Loucy (cell line): ENCODE measurements at regions not wholly inside any gene's neighbourhood (a gene's known extent, or its start where the extent isn't known, plus 50 kb on each side); places are given as distances from the start of the nearest gene placed in this dataset.
A peak's percentile ranks its signal among the peaks of the same experiment; 100 is the strongest.

Experiments used
- H2AFZ ChIP-seq: fragments of 200-600 bp; sonication (generic); 2 replicates; pipeline ENCODE4 v1.6.0; 2016; ENCODE audit warnings: antibody characterized with exemption, mild to moderate bottlenecking, low read length, moderate library complexity
- H3F3A ChIP-seq: fragments of 200-600 bp; 2 replicates; pipeline ENCODE4 v1.6.0; 2016; ENCODE audit warnings: antibody characterized with exemption, low read depth, mild to moderate bottlenecking
- H3K27me3 ChIP-seq: fragments of 200-600 bp; sonication (generic); 2 replicates; pipeline ENCODE4 v1.6.1; 2014; ENCODE audit warnings: low read length, mild to moderate bottlenecking; ENCODE audit not compliant: insufficient read depth, poor library complexity, severe bottlenecking
- H3K36me3 ChIP-seq: fragments of 200-600 bp; sonication (generic); 2 replicates; pipeline ENCODE4 v1.6.1; 2016; ENCODE audit warnings: low read length; ENCODE audit not compliant: insufficient read depth
- H3K4me1 ChIP-seq: fragments of 200-600 bp; sonication (generic); 2 replicates; pipeline ENCODE4 v1.5.1; 2014; ENCODE audit warnings: low read length, mild to moderate bottlenecking; ENCODE audit not compliant: insufficient read depth, poor library complexity, severe bottlenecking
- H3K4me2 ChIP-seq: fragments of 200-600 bp; sonication (generic); 2 replicates; pipeline ENCODE4 v1.6.0; 2014; ENCODE audit warnings: antibody characterized with exemption, low read length, low read depth, mild to moderate bottlenecking; ENCODE audit not compliant: poor library complexity, severe bottlenecking
- H3K4me3 ChIP-seq: fragments of 200-600 bp; sonication (generic); 2 replicates; pipeline ENCODE4 v1.5.1; 2014; ENCODE audit warnings: low read length, mild to moderate bottlenecking, mixed read lengths; ENCODE audit not compliant: poor library complexity, severe bottlenecking
- H3K79me2 ChIP-seq: fragments of 200-600 bp; sonication (generic); 2 replicates; pipeline ENCODE4 v1.6.1; 2014; ENCODE audit warnings: low read length; ENCODE audit not compliant: insufficient read depth
- H3K9ac ChIP-seq: fragments of 200-600 bp; sonication (generic); 2 replicates; pipeline ENCODE4 v1.6.0; 2014; ENCODE audit warnings: mild to moderate bottlenecking, low read depth, low read length, moderate library complexity; ENCODE audit not compliant: poor library complexity, severe bottlenecking
- H3K9me2 ChIP-seq: fragments of 200-600 bp; sonication (generic); replicated peaks from 2 replicates; pipeline ENCODE4 v1.6.1; 2016; ENCODE audit warnings: low read depth, low read length, mixed read lengths
- H3K9me3 ChIP-seq: fragments of 200-600 bp; sonication (generic); 2 replicates; pipeline ENCODE4 v1.6.1; 2014; ENCODE audit warnings: mild to moderate bottlenecking, antibody characterized with exemption, low read length, low read depth; ENCODE audit not compliant: insufficient read depth
- H4K20me1 ChIP-seq: fragments of 200-600 bp; sonication (generic); 2 replicates; pipeline ENCODE4 v1.6.0; 2014; ENCODE audit warnings: antibody characterized with exemption, low read length, mild to moderate bottlenecking; ENCODE audit not compliant: insufficient read depth, poor library complexity, severe bottlenecking
- CTCF ChIP-seq: fragments of 200-600 bp; sonication (generic); conservative IDR thresholded peaks from 2 replicates; pipeline ENCODE4 v1.5.1; 2014; ENCODE audit warnings: mild to moderate bottlenecking, antibody characterized with exemption, low read length
- EZH2phosphoT487 ChIP-seq: fragments of 200-600 bp; IDR thresholded peaks from 2 replicates; pipeline ENCODE4 v1.6.1; 2018; ENCODE audit warnings: antibody characterized with exemption, mild to moderate bottlenecking, moderate library complexity, borderline replicate concordance

DNA sequence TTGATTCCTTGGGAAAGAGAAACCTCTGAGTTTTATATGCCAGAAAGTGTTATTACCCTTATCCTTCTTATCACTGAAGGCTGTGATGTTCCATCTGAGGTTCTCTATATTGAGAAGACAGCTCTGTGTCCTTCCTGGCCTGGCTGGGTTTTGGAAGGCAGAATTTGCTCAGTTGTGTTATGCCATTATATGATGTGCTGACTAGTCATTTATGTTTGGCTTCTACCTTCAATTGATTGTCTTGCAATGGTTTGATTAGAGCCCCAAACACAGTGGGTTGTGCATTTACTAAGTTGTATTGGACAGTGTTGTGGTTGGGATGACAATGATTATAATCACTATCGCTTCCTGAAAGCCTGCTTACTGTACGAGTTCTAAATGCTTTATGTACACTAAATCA is 265.7 kb downstream of the SNAPC1 start:
- no peaks in the 10 kb centered on the region for H3K36me3 ChIP-seq
- H4K20me1 ChIP-seq: no peaks in the 10 kb centered on the region
- H3K79me2 ChIP-seq: no peaks in the 10 kb centered on the region
- no peaks in the 10 kb centered on the region for H3K27me3 ChIP-seq
- H2AFZ ChIP-seq: no peak overlapping the region
- H3F3A ChIP-seq: no peaks in the 10 kb centered on the region
- H3K4me3 ChIP-seq: no peak overlapping the region
- no peak overlapping the region for H3K4me2 ChIP-seq
- H3K9me2 ChIP-seq: no peaks in the 10 kb centered on the region
- TF ChIP-seq EZH2phosphoT487 (no peak), CTCF (no peak)
- H3K9me3 ChIP-seq: no peaks in the 10 kb centered on the region
- H3K9ac ChIP-seq: no peak overlapping the region
- peaks cover 8% of the 10 kb centered on the region for H3K4me1 ChIP-seq

DNA sequence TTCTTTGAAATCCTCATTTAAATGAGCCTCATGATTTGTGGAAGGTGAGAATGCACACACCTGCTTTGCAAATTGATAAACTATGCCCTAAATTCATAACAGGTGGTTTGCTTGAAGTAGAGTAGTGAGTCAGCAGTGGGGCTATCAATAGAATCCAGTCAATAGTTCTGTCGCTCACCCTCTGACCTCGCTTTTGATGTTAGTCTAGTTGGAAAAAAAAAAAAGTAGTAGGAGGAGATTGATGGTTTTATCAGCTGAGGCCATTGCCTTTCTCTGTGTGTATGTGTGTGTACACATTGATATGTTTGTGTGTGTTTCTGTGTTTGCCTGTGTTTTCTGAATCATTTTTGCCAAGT is 267.3 kb downstream of the SNAPC1 start:
- Histone ChIP-seq H3K36me3 (no peaks in the 10 kb centered on the region), H3K4me3 (no peak overlapping the region), H3F3A (no peaks in the 10 kb centered on the region), H3K9me3 (no peaks in the 10 kb centered on the region), H2AFZ (no peak overlapping the region), H3K9ac (no peak overlapping the region), H3K27me3 (no peaks in the 10 kb centered on the region), H3K9me2 (no peaks in the 10 kb centered on the region; the same call in 1 of the 2 replicates), H3K4me1 (peaks cover 8% of the 10 kb centered on the region), H4K20me1 (no peaks in the 10 kb centered on the region), H3K4me2 (no peak overlapping the region), H3K79me2 (no peaks in the 10 kb centered on the region)
- TF ChIP-seq EZH2phosphoT487 (no peak), CTCF (no peak)

DNA sequence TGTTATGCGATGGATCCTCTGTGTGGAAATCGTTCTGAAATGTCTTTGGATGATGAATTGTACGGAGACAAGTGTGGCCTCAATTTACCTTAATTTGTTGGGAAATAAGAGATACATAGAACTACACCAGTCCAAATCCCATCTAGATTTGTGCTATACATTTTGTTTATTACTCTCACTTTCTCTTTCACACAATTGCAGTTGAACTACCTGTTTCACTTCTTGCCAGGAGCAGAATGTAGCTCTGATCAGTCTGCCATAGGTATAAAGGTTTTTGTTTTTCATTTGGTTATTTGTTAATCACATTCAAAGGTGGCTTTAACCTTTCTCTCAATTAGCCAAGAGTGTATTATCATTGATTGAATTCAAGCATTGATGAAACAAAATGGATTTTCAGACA is 268.2 kb downstream of the SNAPC1 start:
- H3K36me3 ChIP-seq: no peaks in the 10 kb centered on the region
- H3K9me3 ChIP-seq: no peaks in the 10 kb centered on the region
- H4K20me1 ChIP-seq: no peaks in the 10 kb centered on the region
- 0 out of 2 replicates have a peak overlapping the region, but pooled peaks have one; percentile 30 for H2AFZ ChIP-seq
- no peak overlapping the region for H3K9ac ChIP-seq
- no peaks in the 10 kb centered on the region for H3K27me3 ChIP-seq
- H3K4me1 ChIP-seq: peaks cover 8% of the 10 kb centered on the region
- TF ChIP-seq CTCF (no peak), EZH2phosphoT487 (no peak)
- no peak overlapping the region for H3K4me3 ChIP-seq
- H3K79me2 ChIP-seq: no peaks in the 10 kb centered on the region
- no peaks in the 10 kb centered on the region for H3F3A ChIP-seq
- H3K9me2 ChIP-seq: no peaks in the 10 kb centered on the region; the same call in 1 of the 2 replicates
- no peak overlapping the region for H3K4me2 ChIP-seq
